ENCODE measurements at regions not wholly inside any gene's neighbourhood (a gene's known extent, or its start where the extent isn't known, plus 50 kb on each side); places are given as distances from the start of the nearest gene placed in this dataset.

GRCh38 chr15:100809587-100809986 is 70.0 kb upstream of the ALDH1A3 start:
- TF ChIP-seq EZH2 (IDR thresholded peaks at IDR 0.05; ENCODE audit: insufficient read depth, low read length) (no peak), CTCF (IDR thresholded peaks at IDR 0.05; ENCODE audit: insufficient read depth, low read depth, low read length) (no peak)
- FAIRE-seq (no peak), DNase-seq (ENCODE audit: low read depth) (peak; percentile 6)
- Histone ChIP-seq H3K27me3 (ENCODE audit: insufficient read depth, low read length) (no peaks in the 10 kb centered on the region), H3K36me3 (ENCODE audit: insufficient read depth, low read length) (no peaks in the 10 kb centered on the region), H3K4me2 (ENCODE audit: low read length) (no peak overlapping the region), H3K4me1 (ENCODE audit: insufficient read depth, low read length) (peaks cover 3% of the 10 kb centered on the region), H2AFZ (ENCODE audit: low read depth, low read length) (no peak overlapping the region), H3K9me3 (ENCODE audit: insufficient read depth, low read depth, low read length) (peaks cover 5% of the 10 kb centered on the region), H3K4me3 (ENCODE audit: insufficient read depth, low read depth, low read length) (no peak overlapping the region), H4K20me1 (ENCODE audit: insufficient read depth, low read length) (no peaks in the 10 kb centered on the region), H3K9ac (ENCODE audit: low read length) (no peak overlapping the region), H3K27ac (ENCODE audit: low read depth, low read length) (no peak overlapping the region), H3K79me2 (ENCODE audit: insufficient read depth, low read length) (no peaks in the 10 kb centered on the region)
- H3K4me1 Mint-ChIP-seq (ENCODE audit: low read depth, unreplicated experiment): peaks cover 9% of the 10 kb centered on the region
- no peak overlapping the region for H3K27ac Mint-ChIP-seq (ENCODE audit: unreplicated experiment)
- H3K27me3 Mint-ChIP-seq (ENCODE audit: low read depth, unreplicated experiment): no peaks in the 10 kb centered on the region
- no peaks in the 10 kb centered on the region for H3K36me3 Mint-ChIP-seq (ENCODE audit: low read depth, unreplicated experiment)
- peaks cover 2% of the 10 kb centered on the region for H3K9me3 Mint-ChIP-seq (ENCODE audit: unreplicated experiment)
- H3K4me3 Mint-ChIP-seq (ENCODE audit: unreplicated experiment): no peak overlapping the region

- H3K4me3 Mint-ChIP-seq (ENCODE audit: unreplicated experiment): no peak overlapping the region
- Histone ChIP-seq H3K36me3 (ENCODE audit: insufficient read depth, low read length) (no peaks in the 10 kb centered on the region), H3K79me2 (ENCODE audit: insufficient read depth, low read length) (no peaks in the 10 kb centered on the region), H3K4me1 (ENCODE audit: insufficient read depth, low read length) (peaks cover 3% of the 10 kb centered on the region), H3K4me3 (ENCODE audit: insufficient read depth, low read depth, low read length) (no peak overlapping the region), H3K9me3 (ENCODE audit: insufficient read depth, low read depth, low read length) (peaks cover 5% of the 10 kb centered on the region), H2AFZ (ENCODE audit: low read depth, low read length) (no peak overlapping the region), H3K27ac (ENCODE audit: low read depth, low read length) (no peak overlapping the region), H3K9ac (ENCODE audit: low read length) (no peak overlapping the region), H4K20me1 (ENCODE audit: insufficient read depth, low read length) (no peaks in the 10 kb centered on the region), H3K27me3 (ENCODE audit: insufficient read depth, low read length) (no peaks in the 10 kb centered on the region), H3K4me2 (ENCODE audit: low read length) (no peak overlapping the region)
- no peaks in the 10 kb centered on the region for H3K27me3 Mint-ChIP-seq (ENCODE audit: low read depth, unreplicated experiment)
- H3K27ac Mint-ChIP-seq (ENCODE audit: unreplicated experiment): no peak overlapping the region
- peaks cover 9% of the 10 kb centered on the region for H3K4me1 Mint-ChIP-seq (ENCODE audit: low read depth, unreplicated experiment)
- H3K9me3 Mint-ChIP-seq (ENCODE audit: unreplicated experiment): peaks cover 7% of the 10 kb centered on the region
- DNase-seq (ENCODE audit: low read depth) (no peak), FAIRE-seq (no peak)
- TF ChIP-seq EZH2 (IDR thresholded peaks at IDR 0.05; ENCODE audit: insufficient read depth, low read length): no peak
- no peak for TF ChIP-seq CTCF (IDR thresholded peaks at IDR 0.05; ENCODE audit: insufficient read depth, low read depth, low read length)
- no peaks in the 10 kb centered on the region for H3K36me3 Mint-ChIP-seq (ENCODE audit: low read depth, unreplicated experiment)
Measured at GRCh38 chr15:100810229-100810628, 69.4 kb upstream of the ALDH1A3 start.

GRCh38 chr15:100810831-100811230 is 68.8 kb upstream of the ALDH1A3 start:
- FAIRE-seq (no peak), DNase-seq (ENCODE audit: low read depth) (no peak)
- Histone ChIP-seq H3K9ac (ENCODE audit: low read length) (no peak overlapping the region), H3K27ac (ENCODE audit: low read depth, low read length) (no peak overlapping the region), H2AFZ (ENCODE audit: low read depth, low read length) (no peak overlapping the region), H3K27me3 (ENCODE audit: insufficient read depth, low read length) (no peaks in the 10 kb centered on the region), H3K36me3 (ENCODE audit: insufficient read depth, low read length) (no peaks in the 10 kb centered on the region), H3K4me3 (ENCODE audit: insufficient read depth, low read depth, low read length) (no peak overlapping the region), H3K9me3 (ENCODE audit: insufficient read depth, low read depth, low read length) (peaks cover 5% of the 10 kb centered on the region), H3K4me2 (ENCODE audit: low read length) (no peak overlapping the region), H3K79me2 (ENCODE audit: insufficient read depth, low read length) (no peaks in the 10 kb centered on the region), H4K20me1 (ENCODE audit: insufficient read depth, low read length) (no peaks in the 10 kb centered on the region), H3K4me1 (ENCODE audit: insufficient read depth, low read length) (peaks cover 3% of the 10 kb centered on the region)
- H3K27ac Mint-ChIP-seq (ENCODE audit: unreplicated experiment): no peak overlapping the region
- peaks cover 12% of the 10 kb centered on the region for H3K9me3 Mint-ChIP-seq (ENCODE audit: unreplicated experiment)
- H3K27me3 Mint-ChIP-seq (ENCODE audit: low read depth, unreplicated experiment): no peaks in the 10 kb centered on the region
- no peaks in the 10 kb centered on the region for H3K36me3 Mint-ChIP-seq (ENCODE audit: low read depth, unreplicated experiment)
- H3K4me3 Mint-ChIP-seq (ENCODE audit: unreplicated experiment): no peak overlapping the region
- peaks cover 9% of the 10 kb centered on the region for H3K4me1 Mint-ChIP-seq (ENCODE audit: low read depth, unreplicated experiment)
- TF ChIP-seq EZH2 (IDR thresholded peaks at IDR 0.05; ENCODE audit: insufficient read depth, low read length): no peak
- TF ChIP-seq CTCF (IDR thresholded peaks at IDR 0.05; ENCODE audit: insufficient read depth, low read depth, low read length): no peak
